Jurkat, Clone E6-1 (cell line): ENCODE measurements at regions not wholly inside any gene's neighbourhood (a gene's known extent, or its start where the extent isn't known, plus 50 kb on each side); places are given as distances from the start of the nearest gene placed in this dataset.
"Not testable (repeated sequence)": the region's sequence is repeated elsewhere in the genome, so short reads cannot be mapped to it uniquely, and the experiment has no call there.

Experiments used
- DNase-seq: peaks from one replicate; pipeline ENCODE4 v3.0.0-alpha.2; 2011; ENCODE audit warnings: low read depth, low spot score
- H3K4me3 ChIP-seq: 2 replicates; pipeline ENCODE4 v1.5.1; 2011; ENCODE audit warnings: mild to moderate bottlenecking, low read length, control low read depth, moderate library complexity

DNA sequence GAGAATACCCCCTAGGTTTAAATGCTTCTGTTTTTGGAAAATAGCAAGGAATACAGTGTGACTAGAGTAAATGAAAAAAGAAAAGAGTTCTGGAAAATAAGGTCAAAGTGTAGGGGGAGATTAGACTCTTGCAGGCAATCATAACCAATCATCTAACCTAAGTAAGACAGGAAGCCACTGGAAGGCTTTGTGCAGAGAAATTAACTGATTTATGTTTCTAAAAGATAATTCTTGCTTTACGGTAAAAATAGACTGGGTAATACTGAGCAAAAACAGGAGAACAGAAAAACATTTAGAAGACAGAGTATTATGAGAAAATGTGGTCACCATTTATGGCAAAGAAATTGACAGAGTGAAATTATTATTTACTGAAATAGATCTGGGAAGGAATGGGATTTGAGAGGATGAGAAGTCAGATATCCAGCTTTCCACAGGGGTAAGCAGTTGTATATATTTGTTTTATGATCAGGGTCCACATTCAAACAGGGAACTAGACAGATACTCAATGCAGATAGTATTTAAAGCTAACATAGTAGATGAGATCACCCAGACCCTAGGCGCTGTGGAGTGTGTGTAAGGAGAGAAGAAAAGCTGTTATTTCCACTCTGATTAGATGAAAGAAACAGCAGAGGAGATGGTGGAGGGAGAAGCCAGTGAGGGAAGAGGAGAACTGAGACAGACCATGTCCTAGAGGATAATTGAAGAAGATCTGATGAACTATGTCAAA, 1225.3 kb downstream of the CDH11 start:
- H3K4me3 ChIP-seq, result no peak overlapping the region
- no peak for DNase-seq

DNA sequence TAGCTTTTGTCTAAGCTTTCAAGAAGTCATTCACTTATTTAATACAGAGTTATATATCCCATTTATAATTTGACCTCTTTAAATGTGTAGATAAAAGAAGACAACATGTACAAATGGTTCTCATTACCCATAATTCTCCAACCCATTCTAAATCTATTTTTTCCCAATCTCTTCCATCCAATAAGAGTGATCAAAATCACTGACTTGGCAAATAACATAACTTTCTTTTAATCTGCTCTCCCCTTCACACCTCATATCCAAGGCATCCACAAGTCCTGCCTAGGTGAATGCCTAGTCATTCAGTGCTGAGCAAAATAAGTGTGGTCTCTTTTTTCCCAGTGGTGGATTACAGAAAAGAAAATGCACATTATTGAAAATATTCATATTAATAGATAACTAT, 1231.1 kb downstream of the CDH11 start:
- no peak for DNase-seq
- no peak overlapping the region for H3K4me3 ChIP-seq

DNA sequence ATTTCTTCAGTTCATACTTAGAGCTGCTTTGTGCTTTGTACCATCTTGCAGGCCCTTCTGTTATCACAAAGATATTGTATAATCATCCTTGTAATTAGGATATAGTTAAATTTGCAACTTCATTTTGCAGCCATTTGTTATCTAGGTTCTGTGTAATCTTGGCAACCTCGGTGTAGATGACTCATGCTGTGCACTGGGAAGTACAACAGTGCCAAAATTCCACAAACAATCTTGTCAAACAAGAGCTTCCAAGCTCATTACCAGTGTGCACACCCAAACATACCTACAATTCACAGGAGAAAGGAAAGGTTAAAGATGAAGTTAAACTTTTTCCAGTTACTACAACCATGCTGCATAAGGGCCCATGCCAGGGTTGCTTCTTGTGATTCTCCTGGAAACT, 1231.8 kb downstream of the CDH11 start:
- H3K4me3 ChIP-seq, result no peak overlapping the region
- no peak for DNase-seq

DNA sequence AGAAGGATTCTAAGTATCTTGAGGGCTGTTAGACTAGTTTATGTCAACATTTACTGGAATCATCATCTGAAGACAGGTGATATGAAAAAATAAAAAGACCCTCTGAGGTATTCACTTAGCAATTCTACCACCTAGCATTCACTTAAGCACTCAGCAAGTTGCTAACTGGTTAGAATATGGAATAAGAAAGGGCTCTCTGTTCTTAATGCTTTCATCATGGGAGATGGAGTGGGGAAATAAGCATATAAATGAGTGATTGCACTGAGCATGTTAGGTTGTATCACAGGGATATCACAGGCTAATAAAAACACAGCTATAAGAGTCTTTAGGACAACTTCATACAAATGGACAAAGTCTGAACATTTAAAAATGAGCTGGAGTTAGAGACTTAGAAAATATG, 1238.8 kb downstream of the CDH11 start:
- DNase-seq, result no peak

DNA sequence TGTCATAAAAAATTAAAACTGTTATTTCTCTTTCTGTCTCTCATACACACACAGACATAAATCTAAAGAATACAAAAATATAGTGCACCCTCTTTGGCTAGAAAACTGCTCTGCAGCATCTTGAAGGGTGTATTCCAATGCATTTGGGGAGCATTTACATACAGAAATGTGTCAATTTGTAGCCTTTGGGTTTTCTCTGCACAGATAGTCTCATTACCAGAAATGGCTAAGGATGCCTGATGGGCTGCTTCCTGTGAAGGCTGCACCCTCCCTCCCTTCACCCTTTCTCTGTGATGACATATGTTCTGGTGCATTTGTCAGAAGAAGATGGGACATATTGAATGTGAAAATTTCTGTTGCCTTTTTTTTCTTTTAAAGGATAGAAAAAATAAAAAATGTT, 1239.3 kb downstream of the CDH11 start:
- DNase-seq, result no peak
- H3K4me3 ChIP-seq, result no peak overlapping the region

More for the DNA sequence above, 1238.8 kb downstream of the CDH11 start:
- no peak overlapping the region for H3K4me3 ChIP-seq

DNA sequence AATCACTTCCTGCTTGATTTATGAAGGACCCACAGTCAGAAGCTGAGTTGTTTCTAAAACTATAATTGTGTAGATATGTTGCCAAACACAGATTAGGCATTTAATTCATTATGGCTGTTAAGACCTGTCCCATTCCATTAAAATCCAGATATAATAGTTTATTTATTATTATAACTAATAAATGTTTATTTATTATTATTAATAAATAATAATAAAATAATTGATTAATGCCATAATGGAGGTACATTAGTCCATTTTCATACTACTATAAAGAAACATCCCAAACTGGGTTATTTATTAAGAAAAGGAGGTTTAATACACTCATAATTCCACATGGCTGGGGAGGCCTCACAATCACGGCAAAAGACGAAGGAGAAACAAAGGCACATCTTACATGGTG, 1240.9 kb downstream of the CDH11 start:
- H3K4me3 ChIP-seq, result no peak overlapping the region
- DNase-seq, result no peak

DNA sequence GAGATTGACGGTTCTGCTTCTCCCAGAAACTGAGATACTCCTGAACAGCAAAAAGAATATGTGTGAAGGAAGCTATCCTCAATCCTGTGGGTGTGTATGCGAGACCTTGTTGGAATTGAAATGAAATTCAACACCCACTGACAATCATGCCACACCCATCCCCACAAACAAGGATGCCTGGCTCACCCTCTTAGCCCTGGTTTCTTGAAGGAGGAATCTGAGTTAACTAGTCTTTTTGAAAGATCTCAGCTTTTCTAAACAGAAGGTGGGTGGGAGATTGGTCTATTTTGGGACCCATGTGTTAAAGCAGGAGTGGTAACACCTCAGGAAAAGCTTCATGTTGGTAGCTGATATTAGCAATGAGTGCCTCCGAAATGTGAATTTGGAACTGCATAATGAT, 1244.5 kb downstream of the CDH11 start:
- no peak for DNase-seq
- H3K4me3 ChIP-seq, result no peak overlapping the region

DNA sequence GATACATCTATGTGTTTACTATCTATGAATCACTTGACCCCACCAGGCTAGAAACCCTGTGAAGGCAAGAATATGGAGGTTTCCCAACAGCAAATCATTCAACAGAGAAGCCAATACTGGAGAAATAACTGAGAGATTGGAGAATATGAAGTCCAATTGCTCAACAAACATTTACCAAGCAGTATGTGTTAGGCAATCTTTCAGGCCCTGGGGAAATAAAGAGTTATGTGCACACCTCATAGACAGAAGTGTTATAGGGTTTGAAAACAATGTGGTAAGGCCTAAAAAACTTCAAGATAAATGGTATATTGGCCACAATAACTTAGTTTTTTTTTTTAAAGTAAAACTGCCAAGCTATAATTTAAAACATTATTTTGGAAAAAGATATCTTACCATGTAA, 1245.8 kb downstream of the CDH11 start:
- no peak for DNase-seq
- no peak overlapping the region for H3K4me3 ChIP-seq

DNA sequence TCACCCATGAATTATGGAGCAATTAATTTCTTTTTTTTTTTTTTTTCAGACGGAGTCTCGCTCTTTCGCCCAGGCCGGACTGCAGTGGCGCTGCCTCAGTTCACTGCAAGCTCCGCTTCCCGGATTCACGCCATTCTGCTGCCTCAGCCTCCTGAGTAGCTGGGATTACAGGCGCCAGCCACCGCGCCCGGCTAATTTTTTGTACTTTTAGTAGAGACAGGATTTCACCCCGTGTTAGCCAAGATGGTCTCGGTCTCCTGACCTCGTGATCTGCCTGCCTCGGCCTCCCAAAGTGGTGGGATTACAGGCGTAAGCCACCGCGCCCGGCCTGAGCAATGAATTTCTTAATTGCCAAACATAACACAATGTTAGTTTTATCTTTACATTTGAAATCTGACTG, 1261.2 kb downstream of the CDH11 start:
- not testable (repeated sequence) for H3K4me3 ChIP-seq, DNase-seq

DNA sequence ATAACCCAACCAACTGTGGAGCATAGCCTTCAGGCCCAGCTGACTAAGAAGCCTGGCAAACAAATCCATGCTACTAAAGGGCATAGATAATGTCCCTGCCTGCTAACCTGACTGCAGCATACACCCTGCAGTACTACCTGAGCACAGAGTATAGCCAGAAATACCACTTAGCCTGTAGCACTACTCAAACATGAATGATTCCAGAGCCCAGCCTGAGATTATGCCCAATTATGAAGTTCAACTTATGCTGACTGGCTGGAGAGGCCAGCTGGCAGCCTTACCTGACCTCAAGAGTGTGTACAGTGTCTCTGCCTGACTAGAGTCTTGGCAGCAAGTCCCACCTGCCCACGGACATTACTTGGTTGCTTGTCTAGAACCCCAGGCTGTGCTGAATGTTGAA, 1265.3 kb downstream of the CDH11 start:
- H3K4me3 ChIP-seq, result no peak overlapping the region
- DNase-seq, result no peak

DNA sequence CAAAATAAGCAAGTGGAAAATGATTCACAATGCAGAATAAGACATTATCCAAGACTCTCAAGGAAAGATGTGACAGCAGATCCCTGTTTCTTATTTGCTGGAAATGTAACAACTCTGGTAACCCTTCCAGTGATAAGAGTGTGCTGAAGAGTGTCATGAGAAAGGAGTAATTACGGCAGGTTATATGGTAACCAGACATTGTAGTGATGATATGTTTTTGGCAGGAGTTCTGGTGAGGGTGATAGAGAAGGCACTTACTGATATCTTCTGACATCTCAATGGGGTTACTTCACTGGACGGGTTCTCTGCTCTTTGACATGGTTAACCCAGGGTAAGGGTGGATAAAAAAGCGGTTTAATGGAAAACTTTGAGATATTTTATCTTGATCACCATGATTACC, 1270.9 kb downstream of the CDH11 start:
- no peak for DNase-seq
- H3K4me3 ChIP-seq, result no peak overlapping the region

DNA sequence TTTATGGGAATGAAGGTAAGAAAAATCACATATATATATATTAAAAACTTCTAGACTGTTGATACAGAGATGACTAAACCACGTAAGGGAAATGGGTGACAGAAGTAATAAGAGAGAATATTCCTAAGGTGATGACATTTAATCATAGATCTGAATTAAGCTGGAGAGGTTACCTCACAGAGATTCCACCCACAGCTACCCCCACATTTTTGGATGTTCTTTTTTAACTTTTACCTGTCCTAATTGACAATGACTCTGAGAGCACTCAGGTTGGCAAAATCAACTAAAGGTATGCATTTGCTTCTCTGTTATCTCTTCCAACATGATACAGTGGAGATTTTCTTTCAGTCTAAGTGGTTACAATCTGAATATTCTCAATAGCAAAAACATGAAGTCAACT, 1280.6 kb downstream of the CDH11 start:
- no peak for DNase-seq
- no peak overlapping the region for H3K4me3 ChIP-seq

DNA sequence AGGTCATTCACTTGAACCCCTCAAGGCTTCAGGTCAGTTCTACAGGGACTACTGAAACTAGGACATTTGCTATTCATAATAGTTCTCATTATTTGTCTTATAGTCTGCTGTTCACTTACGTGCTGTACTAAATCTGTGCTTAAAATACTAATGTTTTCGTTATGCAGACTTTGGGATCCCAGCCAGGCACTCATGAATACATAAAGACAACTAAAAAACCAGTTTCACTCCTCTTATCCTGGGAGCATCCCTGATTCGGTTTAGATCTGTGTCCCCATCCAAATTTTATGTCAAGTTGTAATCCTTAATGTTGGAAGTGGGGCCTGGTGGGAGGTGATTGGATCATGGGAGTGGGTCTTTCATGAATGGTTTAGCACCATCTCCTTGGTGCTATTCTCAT, 1291.8 kb downstream of the CDH11 start:
- no peak for DNase-seq
- H3K4me3 ChIP-seq, result no peak overlapping the region

DNA sequence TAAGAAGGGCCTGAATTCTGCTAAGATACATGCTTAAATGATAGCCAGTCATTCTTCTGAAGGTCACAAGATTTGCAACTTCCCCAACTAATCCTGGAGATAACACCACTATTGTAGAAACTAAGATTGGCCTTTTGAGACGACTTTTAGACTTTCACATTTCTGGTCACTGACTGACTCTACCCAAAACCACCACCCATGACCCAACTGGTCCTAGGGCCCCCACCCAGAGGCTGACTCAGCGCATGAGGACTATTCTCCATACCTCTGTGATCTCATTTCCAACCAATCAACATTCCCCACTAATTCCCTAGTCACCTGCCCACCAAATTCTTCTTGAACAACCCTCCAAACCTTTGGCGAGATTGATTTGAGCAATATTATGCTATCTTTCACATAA, 1299.0 kb downstream of the CDH11 start:
- no peak overlapping the region for H3K4me3 ChIP-seq
- DNase-seq, result no peak

DNA sequence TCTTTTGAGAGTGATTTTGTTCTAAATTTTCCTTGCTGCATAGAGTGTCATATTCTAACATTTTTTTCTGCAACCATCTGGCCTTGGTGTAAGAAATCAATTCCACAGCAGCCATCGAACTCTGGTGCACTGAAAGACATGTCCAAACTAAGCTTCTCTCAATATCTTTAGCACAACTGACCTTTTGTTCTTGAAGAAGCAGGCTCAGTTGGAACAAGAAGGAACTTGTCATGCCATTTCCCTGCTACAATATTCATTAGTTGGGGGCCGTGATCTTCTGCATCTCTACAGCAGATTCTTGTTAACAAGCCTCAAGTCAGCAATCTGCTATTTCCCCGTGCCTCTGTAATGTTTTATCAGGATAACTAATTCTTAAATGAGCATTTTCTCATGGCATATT, 1305.6 kb downstream of the CDH11 start:
- no peak overlapping the region for H3K4me3 ChIP-seq
- no peak for DNase-seq

DNA sequence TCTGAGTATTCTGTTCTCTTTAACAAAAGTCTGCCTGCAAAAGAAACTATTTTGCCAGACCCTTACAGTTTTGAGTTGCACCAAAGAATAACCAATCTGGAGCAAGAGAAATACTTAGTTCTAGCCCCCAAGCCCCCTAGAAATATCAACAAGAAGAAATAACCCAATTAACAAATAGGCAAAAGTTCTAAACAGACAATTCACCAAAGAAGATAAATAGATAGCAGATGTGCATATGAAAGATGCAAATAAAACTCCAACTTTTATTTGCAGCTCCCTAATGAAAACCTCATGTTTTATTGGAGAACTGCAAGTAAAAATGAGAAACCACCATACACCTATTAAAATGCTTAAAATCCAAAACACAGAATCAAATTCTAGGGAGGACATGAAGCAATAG, 1308.0 kb downstream of the CDH11 start:
- no peak for DNase-seq
- no peak overlapping the region for H3K4me3 ChIP-seq

DNA sequence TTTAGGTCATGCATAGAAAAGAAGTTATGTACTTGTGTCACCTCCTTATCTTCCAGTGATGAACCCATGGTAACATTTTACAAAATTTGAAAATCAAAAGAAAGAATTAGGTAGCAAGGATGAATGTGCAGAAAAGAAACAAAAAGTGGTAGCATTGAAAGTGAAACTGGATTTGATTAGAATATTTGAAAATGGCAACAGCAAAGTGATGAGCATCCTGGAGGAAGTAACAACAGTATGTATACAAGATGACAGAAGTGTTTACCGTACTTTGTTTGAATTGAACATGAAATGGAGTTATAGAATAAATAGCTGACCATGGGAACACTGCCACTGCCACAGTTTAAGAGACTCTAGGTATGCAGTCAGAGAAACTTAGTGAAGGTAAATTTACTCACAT, 1313.1 kb downstream of the CDH11 start:
- DNase-seq, result no peak
- no peak overlapping the region for H3K4me3 ChIP-seq

DNA sequence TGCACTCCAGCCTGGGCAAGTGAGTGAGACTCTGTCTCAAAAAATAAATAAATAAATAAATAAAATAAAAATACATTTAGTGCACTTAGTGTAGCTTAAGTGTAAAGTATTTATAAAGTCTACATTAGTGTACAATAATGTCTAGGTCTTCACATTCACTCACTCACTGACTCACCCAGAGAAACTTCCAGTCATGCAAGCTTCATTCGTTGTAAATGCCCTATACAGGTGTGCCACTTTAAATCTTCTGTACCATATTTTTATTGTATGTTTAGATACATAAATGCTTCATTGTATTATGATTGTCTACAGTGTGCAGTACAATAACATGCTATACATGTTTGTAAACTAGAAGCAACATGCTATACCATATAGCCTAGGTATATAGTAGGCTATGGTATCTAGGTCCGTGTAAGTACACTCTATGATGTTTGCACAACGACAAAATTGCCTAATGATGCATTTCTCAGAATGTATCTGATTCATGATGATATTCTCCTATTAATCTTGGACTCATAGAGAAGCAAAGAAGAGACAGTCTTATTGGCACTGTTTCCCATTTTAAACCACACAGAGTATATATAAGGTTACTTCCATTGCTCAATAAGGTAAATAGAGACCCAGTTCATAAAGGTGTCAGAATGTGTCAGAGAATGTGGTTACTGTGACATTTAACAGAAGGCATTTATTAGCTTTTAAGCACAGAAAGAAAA, 1314.9 kb downstream of the CDH11 start:
- no peak for DNase-seq
- no peak overlapping the region for H3K4me3 ChIP-seq

DNA sequence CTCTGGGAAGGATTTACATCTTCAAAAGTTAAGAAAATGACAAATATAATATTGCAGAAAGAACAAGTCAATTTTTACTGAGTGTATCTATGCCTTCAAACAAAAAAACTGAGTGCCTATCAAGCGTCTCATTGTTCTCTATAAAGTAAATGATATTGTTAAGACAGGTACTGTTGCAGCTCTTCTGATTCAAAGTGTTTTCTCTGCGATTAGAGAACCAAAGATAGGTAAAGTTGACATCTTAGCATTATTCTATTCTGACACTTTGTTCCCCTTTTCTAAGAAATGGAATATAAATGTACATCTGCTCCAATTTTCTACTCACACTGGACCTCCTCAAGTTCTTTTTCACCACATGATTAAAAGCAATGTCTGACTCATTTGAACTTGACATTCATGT, 1317.7 kb downstream of the CDH11 start:
- no peak for DNase-seq

DNA sequence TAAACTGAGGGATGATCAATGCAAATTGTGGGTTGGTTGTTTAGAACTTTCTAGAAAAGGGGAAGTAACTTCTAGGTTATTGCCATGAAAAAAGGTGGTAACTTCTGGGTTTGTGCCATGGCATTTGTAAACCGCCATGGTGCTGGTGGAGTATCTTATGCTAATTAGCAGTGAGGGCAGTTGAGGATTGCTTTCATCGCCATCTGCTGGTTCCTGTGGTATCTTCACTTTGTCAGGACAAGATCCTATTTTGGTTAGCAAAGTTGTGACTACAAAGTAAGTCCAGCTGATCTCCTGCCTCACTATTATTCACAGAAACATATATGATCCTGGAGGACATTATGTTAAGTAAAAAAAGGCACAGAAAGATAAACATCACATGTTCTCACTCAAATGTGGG, 1332.3 kb downstream of the CDH11 start:
- no peak for DNase-seq
- H3K4me3 ChIP-seq, result no peak overlapping the region

More for the DNA sequence above, 1317.7 kb downstream of the CDH11 start:
- H3K4me3 ChIP-seq, result no peak overlapping the region

DNA sequence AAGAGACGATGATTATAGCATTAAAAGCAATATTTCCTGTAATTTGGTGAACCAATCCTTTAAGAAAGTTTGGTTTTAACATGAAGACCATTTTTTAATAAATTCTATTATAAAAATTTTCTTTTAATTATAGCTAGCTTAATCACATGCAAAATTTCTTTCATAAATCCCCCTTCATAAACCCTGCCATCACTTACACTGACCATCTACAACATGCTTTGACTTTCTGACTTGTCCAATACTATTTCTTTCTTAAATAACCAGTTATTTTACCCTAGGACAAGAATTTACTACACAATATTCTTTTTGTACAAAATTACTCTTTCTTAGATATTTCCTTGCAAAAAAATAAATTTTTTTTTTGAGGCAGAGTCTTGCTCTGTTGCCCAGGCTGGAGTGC, 1334.8 kb downstream of the CDH11 start:
- no peak overlapping the region for H3K4me3 ChIP-seq
- peak; percentile 5 for DNase-seq
